SKM-1 treated with dmso at 0.1 percent for 144 hours (cell line): ENCODE measurements at regions not wholly inside any gene's neighbourhood (a gene's known extent, or its start where the extent isn't known, plus 50 kb on each side); places are given as distances from the start of the nearest gene placed in this dataset.

ENCODE experiments used
- DNase-seq: peaks from one replicate; lab custom pipeline; 2025; ENCODE audit not compliant: unreplicated experiment; lab: John Stamatoyannopoulos, UW

DNA sequence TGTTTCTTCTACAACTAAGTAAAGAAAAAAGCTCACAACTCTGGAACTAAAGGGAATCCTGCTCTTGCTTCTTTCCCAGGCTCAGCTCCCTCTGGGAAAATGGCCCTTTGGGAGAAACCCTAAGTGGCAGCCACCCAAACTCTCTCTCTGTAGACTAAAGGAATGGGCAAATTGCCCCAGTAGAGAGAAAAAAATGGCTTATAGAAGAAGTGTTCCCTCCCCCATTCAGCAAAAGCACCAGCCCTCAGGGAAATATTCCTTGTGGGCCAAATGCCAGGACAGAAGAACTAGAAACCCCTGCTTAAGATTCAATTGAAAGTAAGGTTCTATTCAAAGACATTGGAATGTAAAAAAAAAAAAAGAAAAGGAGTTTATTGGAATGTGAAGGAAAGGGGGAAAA is 603.7 kb upstream of the ALCAM start:
- no peak for DNase-seq

DNA sequence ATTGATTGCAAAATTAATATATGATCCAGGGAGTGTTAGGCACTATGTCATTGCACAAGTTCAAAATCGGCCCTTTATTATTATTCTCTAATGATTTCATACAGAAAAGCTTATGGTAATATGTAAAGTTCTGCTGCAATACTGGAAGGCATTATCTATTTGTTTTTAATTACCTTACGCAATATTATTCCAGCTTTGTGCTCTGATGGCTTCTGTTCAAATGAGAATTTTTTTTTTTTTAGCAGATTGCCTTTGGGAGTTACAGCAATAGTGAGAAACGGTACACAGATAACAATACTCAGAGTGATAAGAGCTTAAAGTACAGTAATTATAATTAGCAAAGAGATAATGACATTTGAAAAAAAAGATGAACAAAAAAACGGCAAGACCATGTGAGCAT is 602.2 kb upstream of the ALCAM start:
- no peak for DNase-seq

DNA sequence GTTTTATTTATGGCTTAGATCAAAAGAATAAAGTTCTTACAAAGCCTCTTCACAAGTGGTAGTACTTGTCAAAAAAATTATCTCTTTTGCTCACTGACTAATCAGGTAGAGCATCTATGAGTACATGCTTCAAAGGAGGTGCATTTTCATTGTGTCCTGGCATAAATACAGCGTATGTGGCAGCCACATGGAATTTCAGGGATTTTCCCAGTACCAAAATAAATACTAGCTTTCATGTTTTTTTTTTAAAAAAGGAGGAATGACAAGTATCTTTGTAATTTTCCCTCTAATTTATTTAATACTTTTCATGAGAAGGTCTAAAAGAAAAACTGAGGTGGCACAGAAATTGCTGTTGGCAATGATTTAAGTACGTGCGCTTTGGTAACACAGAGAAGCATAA is 597.8 kb upstream of the ALCAM start:
- no peak for DNase-seq

DNA sequence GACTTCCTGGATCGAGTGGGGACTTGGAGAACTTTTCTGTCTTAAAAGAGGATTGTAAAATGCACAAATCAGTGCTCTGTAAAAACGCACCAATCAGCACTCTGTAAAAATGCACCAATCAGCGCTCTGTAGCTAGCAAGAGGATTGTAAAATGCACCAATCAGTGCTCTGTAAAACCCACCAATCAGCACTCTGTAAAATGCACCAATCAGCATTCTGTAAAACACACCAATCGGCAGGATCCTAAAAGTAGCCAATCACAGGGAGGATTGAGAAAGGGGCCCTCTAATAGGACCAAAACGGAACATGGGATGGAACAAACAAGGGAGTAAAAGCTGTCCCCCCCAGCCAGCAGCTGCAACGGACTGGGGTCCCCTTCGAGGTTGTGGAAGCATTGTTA is 587.4 kb upstream of the ALCAM start:
- no peak for DNase-seq

DNA sequence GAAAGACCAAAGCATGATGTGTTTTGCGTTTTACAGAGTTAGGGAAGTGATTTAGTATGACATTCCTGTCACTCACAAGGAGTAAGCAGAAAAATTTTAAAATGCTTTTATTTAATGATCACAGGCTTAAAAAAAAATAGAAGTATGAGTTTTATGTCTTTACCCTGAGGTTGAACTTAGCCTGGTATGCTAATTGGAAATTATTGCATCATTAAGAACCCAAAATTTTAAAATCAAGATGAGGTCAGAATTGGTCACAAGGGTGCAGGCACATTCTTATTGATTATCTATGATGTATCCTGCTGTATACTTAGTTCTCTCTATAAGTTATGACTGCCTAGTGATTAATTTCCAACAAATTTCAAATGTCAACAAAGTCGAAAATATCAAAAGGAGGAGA is 585.6 kb upstream of the ALCAM start:
- no peak for DNase-seq

DNA sequence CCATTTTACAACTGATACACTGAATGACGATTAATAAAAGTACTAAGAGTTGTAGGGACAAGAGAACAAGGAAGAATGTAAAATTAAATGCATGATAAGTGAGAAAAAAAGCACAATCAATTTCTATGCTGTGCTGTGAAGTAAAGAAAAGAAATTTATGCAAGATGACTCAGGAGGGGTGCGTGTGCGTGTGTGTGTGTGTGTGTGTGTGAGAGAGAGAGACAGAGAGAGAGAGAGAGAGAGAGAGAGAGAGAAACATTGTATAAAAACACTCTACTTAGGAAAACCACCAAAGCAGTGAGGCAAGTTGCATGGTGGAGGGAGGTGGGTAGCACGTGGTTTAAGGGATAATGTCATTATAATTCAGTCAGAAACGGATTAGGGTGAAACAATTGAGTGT is 580.8 kb upstream of the ALCAM start:
- no peak for DNase-seq

DNA sequence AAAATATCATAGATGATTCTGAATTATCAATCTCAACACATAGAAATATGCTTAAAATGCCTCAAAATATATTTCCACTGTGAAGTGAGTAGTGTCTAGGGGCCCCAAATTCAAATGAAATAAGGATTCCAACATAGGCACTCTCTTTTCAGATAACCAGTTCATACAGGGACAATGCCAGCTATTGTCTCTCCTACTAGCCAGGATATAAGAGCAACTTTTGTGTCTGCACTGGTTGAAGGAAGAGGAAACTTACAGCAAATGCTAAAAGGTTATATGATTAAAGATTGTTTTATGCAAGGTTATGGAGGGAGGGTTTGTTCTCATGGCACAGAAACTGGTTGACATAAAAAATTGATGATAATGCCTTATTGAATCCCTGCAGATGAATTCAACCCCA is 579.4 kb upstream of the ALCAM start:
- DNase-seq: no peak

DNA sequence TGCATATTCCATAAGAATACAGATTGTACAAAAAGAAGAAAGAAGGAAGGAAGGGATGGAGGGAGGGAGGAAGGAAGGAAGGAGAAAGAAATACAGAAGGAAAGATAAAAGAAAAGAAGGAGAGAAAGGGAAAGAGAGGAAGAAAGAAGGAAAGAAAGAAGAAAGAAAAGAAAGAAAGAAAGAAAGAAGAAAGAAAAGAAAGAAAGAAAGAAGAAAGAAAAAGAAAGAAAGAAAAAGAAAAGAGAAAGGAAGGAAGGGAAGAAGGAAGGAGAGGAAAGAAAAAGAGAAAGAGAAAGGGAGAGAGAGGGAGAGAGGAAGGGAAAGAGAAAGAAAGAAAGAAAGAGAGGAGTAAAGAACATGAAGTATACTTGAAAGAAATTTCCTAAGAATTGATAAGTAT is 577.9 kb upstream of the ALCAM start:
- DNase-seq: no peak

DNA sequence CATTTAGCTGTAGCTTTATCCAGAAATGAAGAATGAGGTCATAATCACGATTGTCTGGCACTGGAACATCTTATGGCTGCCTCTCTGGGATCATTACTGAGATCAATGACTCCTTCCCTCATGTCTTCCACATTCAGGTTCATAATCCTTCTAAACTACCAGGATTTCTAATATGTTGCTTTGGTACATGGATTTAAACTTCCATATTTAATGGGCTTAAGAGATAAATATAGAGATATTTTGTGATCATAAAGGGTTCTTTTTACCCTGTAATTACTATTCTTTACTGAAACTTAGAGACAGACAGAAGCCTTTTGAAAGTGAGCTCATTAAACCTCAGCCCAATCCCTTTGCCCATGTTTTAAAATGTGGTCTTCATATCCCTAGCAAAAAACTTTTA is 575.4 kb upstream of the ALCAM start:
- DNase-seq: no peak

DNA sequence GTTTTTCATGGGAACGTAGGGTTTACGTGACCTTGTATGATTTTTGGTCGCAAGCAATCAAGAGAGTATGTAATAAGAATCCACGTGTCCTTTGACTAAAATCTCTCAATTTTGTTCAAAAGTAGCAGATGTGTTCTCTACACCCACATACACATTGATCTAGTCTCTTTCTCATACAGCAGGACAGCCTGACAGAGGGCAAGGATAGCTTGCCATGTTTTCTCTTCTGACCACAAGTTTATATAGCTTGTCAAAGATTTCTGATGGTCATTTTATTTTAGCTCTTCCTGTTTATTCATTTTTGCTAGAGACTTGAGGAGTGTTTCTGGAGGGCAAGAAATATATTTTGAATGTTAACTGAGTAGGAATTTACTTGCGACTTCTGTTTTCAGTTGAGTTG is 570.2 kb upstream of the ALCAM start:
- DNase-seq: no peak

DNA sequence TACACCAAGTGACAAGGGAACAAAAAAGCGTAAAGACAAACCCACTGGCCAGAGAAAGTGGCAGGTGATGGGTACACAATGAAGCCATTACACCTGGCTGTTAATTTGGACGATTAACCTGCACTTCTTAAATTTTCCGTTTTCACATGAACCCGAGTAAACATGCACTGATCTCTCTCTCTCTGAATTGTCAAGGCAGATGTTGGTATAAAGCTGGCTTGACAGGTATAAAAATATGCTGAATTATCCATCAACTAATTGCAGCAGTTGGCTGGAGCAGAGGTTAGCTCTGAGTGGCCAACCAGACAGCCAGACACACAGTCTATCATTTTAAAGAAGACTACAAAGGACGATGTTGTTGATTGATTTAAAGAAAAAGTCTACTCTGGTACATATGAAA is 561.7 kb upstream of the ALCAM start:
- DNase-seq: no peak

DNA sequence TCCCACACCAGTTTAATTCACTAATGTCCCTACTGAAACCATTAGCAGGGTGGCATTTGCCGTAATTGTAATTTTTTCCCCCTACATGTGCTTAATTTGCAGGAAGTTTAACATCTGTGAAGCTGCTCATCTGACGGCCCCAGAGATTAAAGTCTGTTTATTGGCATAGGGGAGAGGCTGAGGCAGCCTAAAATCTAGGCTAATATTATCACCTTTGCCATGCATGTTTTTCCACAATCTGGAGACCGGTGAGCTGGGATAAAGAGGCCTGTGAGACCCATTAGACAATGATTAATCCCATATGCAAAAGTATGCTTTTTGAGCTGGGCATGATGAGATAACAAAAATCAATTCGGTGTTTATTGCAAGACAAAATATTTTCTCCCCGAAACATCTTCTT is 561.2 kb upstream of the ALCAM start:
- DNase-seq: no peak

DNA sequence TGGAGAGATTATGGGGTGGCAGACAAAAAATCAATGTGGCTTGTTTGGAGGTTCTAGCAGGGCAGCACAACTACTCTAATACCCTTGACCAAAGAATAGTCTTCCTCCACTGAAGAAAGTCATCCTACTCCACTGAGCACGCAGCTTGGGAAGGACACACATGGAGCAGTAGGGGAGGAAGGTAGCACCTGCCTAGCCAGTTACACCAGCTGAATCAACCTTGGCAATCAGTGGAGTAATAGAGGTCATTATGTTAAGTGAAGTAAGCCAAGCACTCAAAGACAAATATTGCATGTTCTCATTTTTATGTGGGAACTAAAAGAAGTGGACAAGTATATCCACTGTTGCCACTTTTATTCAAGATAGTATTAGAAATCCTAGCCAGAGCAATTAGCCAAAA is 555.8 kb upstream of the ALCAM start:
- DNase-seq: no peak

DNA sequence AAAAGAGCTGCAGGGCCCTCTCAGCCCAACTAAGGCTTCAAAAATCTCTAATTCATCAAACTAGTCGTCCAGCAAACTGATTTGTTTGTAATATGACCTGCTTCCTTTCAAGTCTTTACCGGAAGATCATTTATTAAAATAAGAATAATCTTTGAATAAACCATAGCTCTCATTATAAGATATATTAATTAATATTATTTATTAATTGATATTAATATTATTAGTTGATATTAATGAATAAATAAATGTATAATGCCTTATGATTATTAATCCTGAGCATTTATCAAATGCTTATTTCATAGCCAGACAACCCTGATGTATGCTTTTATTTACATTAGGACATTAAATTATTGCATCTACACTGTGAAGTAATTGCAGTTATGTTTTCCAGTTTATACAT is 550.7 kb upstream of the ALCAM start:
- no peak for DNase-seq

DNA sequence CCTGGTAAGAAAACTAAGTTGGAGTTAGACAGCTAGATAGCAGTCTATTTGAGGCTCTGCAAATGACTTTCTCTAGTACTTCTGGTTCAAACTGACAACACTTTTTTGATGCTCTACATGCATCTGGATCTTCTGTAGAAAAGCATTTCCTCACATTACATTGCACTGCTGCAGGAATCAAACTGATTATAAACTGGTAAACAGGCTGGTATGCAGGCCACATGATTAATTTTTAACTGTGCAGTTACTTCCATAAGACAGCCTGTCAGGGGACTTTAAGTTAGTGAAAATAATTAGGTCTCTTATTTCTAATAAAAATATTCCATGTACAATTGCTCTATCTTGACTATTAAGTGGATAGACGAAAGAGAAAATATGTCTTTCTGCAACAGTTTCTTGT is 550.0 kb upstream of the ALCAM start:
- DNase-seq: no peak

DNA sequence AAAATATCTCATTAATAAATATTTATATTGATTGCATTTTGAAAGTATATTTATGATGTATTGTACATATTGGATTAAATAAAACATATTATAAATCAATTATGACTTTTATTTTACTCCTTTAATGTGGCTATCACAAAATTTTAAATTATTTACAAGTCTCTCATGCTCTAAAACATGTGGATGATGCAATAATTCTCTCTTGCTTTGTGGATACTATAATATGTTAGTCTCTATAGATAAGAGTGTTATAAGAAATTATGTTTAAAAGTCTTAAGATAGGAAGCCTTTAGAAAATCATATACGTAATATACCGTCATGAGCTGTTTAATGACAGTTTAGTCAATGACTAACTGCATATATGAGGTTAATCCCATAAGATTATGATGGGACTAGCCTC is 547.4 kb upstream of the ALCAM start:
- DNase-seq: no peak

DNA sequence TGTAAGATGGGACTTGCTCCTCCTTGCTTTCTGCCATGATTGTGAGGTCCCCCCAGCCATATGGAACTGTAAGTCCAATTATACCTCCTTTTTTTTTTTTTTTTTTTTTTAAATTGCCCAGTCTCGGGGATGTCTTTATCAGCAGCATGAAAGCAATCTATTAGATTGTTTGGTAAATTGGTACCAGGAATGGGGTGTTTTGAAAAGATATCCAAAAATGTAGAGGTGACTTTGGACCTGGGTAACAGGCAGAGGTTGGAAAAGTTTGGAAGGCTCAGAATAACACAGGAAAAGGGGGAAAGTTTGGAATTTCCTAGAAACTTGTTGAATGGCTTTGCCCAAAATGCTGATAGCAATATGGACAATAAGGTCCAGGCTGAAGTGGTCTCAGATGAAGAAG is 545.8 kb upstream of the ALCAM start:
- DNase-seq: no peak

DNA sequence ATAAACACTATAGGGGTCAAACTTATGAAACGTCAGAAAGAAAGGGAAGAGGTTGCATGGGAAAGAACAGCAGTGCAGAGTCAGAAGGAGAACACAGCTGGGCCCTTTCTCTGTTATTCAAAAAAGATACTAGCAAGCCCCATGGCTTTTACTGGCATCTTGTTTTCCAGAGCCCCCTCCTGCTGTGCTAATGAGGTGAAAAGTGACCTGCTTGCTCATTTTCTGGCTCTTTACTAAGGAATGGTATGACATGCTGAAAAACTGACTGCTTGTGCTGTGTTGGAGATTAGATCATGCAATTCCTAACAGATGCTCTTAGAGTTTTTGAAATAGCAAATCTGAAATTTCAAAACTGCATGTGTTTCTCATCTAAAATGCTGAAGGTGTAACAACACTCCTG is 541.6 kb upstream of the ALCAM start:
- no peak for DNase-seq

DNA sequence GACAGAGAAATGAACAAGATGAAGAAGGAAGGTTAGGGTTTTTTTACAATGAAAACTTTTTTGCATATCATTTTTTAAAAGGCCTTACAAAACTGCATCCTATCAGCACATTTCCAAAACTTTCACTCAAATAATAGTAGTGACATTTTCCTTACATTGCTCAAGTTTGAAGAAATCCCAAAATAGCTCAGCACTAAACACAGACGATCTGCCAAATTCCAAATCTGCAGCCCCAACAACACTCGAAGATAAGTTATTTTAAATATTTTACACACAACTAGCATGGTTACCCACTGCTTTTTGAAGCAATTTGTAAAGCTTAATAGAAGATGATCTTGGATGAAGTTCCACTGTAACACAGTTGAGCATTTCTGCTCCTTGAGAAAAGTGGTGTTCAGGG is 535.6 kb upstream of the ALCAM start:
- DNase-seq: no peak

DNA sequence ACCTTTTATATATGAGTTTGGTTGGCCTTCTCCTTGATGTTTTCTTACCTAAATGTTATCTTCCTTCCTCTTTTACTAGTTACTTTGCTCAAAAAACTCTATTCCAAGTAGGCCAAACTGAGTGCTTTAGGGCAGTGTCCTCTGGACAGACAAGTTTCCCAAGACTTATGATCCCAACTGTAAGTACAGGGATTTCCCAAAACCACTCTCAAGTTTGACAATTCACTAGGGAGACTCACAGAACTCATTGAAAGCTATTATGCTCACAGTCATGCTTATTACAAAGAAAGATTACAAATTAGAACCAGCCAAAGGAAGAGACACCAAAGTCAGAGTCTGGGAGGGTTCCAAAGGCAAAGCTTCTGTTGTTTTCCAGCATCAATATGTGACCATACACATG is 534.2 kb upstream of the ALCAM start:
- no peak for DNase-seq

DNA sequence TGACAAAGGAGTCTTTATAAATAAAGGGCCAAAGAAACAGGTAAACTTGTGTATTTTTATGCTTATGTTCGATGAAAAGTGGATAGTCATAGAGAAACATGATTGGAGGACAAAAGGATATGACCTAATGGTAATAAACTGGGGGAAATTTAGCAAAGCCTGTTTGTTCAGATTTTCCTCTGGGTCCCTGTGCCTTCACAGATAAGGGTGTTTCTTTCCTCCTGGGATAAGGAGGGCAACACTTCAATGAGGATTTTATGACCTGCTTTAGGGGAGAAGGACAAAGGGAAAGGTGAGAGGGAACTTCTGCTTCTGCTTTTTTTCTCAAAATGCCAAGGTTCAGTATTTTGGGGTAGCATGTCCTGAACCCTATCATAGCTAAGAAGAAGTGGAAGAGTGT is 531.3 kb upstream of the ALCAM start:
- DNase-seq: no peak

DNA sequence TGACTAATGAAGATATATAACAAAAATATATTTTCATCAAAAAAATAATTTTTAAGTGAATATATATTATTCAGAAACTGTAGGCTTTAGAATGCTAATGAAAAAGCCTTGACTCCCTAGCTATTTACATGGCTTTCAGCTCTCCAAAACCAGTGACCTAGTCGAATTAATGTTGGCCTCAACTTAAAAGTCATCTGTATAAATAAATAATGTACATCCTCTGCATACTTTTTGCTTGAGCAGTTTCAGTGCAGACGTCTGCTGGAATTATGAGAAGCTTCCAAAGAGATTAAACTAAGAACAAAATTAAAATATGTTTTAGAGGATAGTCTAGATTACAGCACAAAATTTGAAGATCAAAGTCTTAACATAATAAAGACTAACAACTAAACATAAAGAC is 520.4 kb upstream of the ALCAM start:
- no peak for DNase-seq

DNA sequence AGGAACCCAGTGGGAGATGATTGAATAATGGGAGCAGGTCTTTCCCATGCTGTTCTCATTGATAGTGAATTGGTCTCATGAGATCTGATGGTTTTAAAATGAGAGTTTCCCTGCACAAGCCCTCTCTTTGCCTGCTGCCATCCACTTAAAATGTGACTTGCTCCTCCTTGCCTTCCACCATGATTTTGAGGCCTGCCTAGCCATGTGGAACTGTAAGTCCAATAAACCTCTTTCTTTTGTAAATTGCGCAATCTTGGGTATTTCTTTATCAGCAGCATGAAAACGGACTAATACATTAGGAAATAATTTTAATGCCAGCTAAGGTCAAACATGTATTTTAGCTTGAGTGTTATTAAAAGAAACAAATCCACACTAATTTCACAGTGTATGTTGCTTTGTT is 517.6 kb upstream of the ALCAM start:
- DNase-seq: no peak

DNA sequence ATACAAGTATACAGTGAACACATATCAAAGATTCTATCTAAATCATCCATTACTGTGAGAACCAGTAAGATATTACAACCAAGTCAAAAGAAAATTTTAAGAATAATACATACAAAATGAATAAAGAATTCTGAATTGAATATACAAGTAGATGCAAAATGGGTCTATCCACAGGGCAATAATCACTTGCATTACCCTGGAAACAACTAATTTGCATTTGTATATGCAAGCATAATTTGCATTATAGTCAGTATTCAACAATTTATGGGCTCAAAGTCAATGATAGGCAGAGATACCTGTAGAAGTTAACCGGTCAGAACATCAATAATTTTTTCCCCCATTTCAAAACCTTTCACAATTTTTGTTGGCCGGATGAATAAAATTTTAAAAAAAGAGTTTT is 512.2 kb upstream of the ALCAM start:
- no peak for DNase-seq
